ENCODE measurements at regions not wholly inside any gene's neighbourhood (a gene's known extent, or its start where the extent isn't known, plus 50 kb on each side); places are given as distances from the start of the nearest gene placed in this dataset.

DNA sequence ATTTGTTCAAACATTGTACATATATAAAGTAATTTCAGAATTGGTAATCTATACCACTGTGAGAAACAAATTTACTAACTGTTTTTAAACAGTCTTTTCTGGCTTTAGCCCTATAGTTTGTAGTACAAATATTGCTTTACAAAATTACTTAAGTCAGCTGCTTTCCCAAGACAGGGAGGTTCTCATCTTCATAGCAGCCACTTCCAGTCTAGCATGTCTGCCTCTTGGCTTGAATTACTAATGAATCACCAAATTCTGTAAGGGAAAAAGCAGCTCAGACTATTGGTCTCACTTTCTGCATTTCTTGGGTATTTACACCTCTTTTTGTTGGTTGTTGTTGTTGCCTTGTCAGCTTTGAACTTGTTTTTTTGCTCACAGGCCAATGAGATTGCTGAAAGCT is 187.2 kb downstream of the NPFFR2 start:
- no peaks in the 10 kb centered on the region for H3K79me2 ChIP-seq (ENCODE audit: insufficient read depth, low read depth, low read length)
- no peak for DNase-seq (ENCODE audit: low spot score)
- ChIA-PET CTCF (ENCODE audit: unreplicated experiment) (no interaction called here), POLR2A (no interaction called here)
- TF ChIP-seq EZH2phosphoT487 (IDR thresholded peaks at IDR 0.05; ENCODE audit: borderline replicate concordance, low read depth, low read length), result no peak
- TF ChIP-seq, protein P1, sequence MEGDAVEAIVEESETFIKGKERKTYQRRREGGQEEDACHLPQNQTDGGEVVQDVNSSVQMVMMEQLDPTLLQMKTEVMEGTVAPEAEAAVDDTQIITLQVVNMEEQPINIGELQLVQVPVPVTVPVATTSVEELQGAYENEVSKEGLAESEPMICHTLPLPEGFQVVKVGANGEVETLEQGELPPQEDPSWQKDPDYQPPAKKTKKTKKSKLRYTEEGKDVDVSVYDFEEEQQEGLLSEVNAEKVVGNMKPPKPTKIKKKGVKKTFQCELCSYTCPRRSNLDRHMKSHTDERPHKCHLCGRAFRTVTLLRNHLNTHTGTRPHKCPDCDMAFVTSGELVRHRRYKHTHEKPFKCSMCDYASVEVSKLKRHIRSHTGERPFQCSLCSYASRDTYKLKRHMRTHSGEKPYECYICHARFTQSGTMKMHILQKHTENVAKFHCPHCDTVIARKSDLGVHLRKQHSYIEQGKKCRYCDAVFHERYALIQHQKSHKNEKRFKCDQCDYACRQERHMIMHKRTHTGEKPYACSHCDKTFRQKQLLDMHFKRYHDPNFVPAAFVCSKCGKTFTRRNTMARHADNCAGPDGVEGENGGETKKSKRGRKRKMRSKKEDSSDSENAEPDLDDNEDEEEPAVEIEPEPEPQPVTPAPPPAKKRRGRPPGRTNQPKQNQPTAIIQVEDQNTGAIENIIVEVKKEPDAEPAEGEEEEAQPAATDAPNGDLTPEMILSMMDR (conservative IDR thresholded peaks at IDR 0.05; ENCODE audit: low read length), result no peak
- H4K20me1 ChIP-seq (ENCODE audit: insufficient read depth, low read length), result no peaks in the 10 kb centered on the region
- no TSS peak for BruUV-seq (replicated peaks)
- H3K36me3 ChIP-seq (ENCODE audit: insufficient read depth, low read length), result no peaks in the 10 kb centered on the region
- intact Hi-C loops (cut with micrococcal nuclease; ENCODE audit: unreplicated experiment), result no loop called here
- no peaks in the 10 kb centered on the region for H3K9me3 ChIP-seq (ENCODE audit: low read length)
- H2AFZ ChIP-seq (ENCODE audit: low read length), result no peak overlapping the region
- H3K4me2 ChIP-seq (ENCODE audit: low read length), result no peak overlapping the region
- H3K9me2 ChIP-seq (ENCODE audit: insufficient read depth, low read length), result no peaks in the 10 kb centered on the region
- no peaks in the 10 kb centered on the region for H3K4me1 ChIP-seq (ENCODE audit: insufficient read depth, low read length, poor library complexity, severe bottlenecking)
- no peak overlapping the region for H3K27ac ChIP-seq (ENCODE audit: low read depth, low read length, poor library complexity, severe bottlenecking)
- no peak overlapping the region for H3K4me3 ChIP-seq (ENCODE audit: low read depth, low read length, poor library complexity, severe bottlenecking)
